ENCODE measurements at regions not wholly inside any gene's neighbourhood (a gene's known extent, or its start where the extent isn't known, plus 50 kb on each side); places are given as distances from the start of the nearest gene placed in this dataset.

- ChIA-PET POLR2A (no interaction called here), CTCF (interaction anchor here (0.6 kb wide), 1 partner anchor 66 kb away, joined by 3 read pairs; no protein-coding TSS in a partner anchor)
- TF ChIP-seq CTCF (IDR thresholded peaks at IDR 0.05; ENCODE audit: insufficient read depth, low read depth, low read length) = no peak
Observed at GRCh38 chr6:169388395-169389166, 134.9 kb upstream of the THBS2 start.

GRCh38 chr6:169387809-169388383 is 134.2 kb upstream of the THBS2 start:
- H3K27me3 ChIP-seq (ENCODE audit: control insufficient read depth, insufficient read depth, low read length) = no peaks in the 10 kb centered on the region
- POLR2A ChIA-PET = no interaction called here
- no peak for TF ChIP-seq CTCF (IDR thresholded peaks at IDR 0.05; ENCODE audit: insufficient read depth, low read depth, low read length)
- H3K4me3 ChIP-seq (ENCODE audit: low read depth, low read length) = no peak overlapping the region
- CTCF ChIA-PET = interaction anchor here (0.6 to 0.8 kb wide), 2 partner anchors 67 to 438 kb away, joined by 3 to 4 read pairs; no protein-coding TSS in a partner anchor
- no peaks in the 10 kb centered on the region for H3K36me3 ChIP-seq (ENCODE audit: control insufficient read depth, insufficient read depth, low read length)
- no peak for DNase-seq (ENCODE audit: low read depth)

More at GRCh38 chr6:169388395-169389166, 134.9 kb upstream of the THBS2 start:
- DNase-seq (ENCODE audit: low read depth) = peak; percentile 42
- Histone ChIP-seq H3K4me3 (ENCODE audit: low read depth, low read length) (no peak overlapping the region), H3K27me3 (ENCODE audit: control insufficient read depth, insufficient read depth, low read length) (no peaks in the 10 kb centered on the region), H3K36me3 (ENCODE audit: control insufficient read depth, insufficient read depth, low read length) (no peaks in the 10 kb centered on the region)

DNA sequence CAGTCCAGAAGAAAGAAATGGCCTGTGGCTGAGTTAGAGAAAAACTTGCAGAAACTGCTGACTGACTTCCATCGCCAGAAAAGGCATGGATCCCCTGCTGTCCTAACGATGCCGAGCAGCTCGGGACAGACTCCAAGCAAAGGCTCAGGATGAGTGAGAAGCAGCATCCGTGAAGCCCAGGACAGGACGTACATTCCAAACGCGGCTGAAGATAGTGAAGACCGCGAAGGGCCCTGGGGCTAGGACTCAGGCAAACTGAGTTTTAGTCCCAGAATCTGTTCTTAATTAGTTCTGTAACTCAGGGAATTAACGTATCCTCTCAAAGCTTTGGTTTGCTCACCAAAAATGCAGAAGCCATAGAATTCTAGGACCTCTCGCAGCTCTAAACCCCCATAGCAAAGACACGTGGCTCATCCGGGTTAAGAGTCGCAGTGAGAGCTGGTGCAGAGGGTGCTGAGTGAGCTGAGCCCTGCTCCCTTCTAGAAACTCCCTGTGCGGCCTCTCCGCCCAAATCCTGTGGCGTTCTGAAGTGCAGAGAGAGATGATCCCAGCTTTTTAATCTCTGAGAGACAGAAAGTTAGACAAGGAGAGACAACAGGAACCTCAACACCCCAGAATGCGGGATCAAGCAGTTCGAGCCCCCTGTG is 132.9 kb upstream of the THBS2 start:
- CTCF ChIA-PET = interaction anchor here (0.8 kb wide), 1 partner anchor 453 kb away, joined by 3 read pairs; no protein-coding TSS in a partner anchor

GRCh38 chr6:169385237-169385880 is 131.7 kb upstream of the THBS2 start:
- Histone ChIP-seq H3K36me3 (ENCODE audit: control insufficient read depth, insufficient read depth, low read length) (no peaks in the 10 kb centered on the region), H3K4me3 (ENCODE audit: low read depth, low read length) (no peak overlapping the region), H3K27me3 (ENCODE audit: control insufficient read depth, insufficient read depth, low read length) (no peaks in the 10 kb centered on the region)
- no peak for DNase-seq (ENCODE audit: low read depth)
- TF ChIP-seq CTCF (IDR thresholded peaks at IDR 0.05; ENCODE audit: insufficient read depth, low read depth, low read length) = no peak
- ChIA-PET CTCF (no interaction called here), POLR2A (no interaction called here)

More for the DNA sequence above, 132.9 kb upstream of the THBS2 start:
- Histone ChIP-seq H3K27me3 (ENCODE audit: control insufficient read depth, insufficient read depth, low read length) (no peaks in the 10 kb centered on the region), H3K36me3 (ENCODE audit: control insufficient read depth, insufficient read depth, low read length) (no peaks in the 10 kb centered on the region), H3K4me3 (ENCODE audit: low read depth, low read length) (no peak overlapping the region)
- DNase-seq (ENCODE audit: low read depth) = peak; percentile 77
- TF ChIP-seq CTCF (IDR thresholded peaks at IDR 0.05; ENCODE audit: insufficient read depth, low read depth, low read length) = peak; percentile 17; the same call in 1 of the 2 replicates
- POLR2A ChIA-PET = no interaction called here

- POLR2A ChIA-PET = no interaction called here
Observed at GRCh38 chr6:169384291-169384690, 130.6 kb upstream of the THBS2 start.

More at GRCh38 chr6:169384291-169384690, 130.6 kb upstream of the THBS2 start:
- Histone ChIP-seq H3K4me3 (ENCODE audit: low read depth, low read length) (no peak overlapping the region), H3K36me3 (ENCODE audit: control insufficient read depth, insufficient read depth, low read length) (no peaks in the 10 kb centered on the region), H3K27me3 (ENCODE audit: control insufficient read depth, insufficient read depth, low read length) (no peaks in the 10 kb centered on the region)
- no peak for DNase-seq (ENCODE audit: low read depth)
- CTCF ChIA-PET = no interaction called here
- TF ChIP-seq CTCF (IDR thresholded peaks at IDR 0.05; ENCODE audit: insufficient read depth, low read depth, low read length) = no peak
